Tibial artery (tissue), 4 donors: ENCODE measurements at regions not wholly inside any gene's neighbourhood (a gene's known extent, or its start where the extent isn't known, plus 50 kb on each side); places are given as distances from the start of the nearest gene placed in this dataset.

Experiments
- DNase-seq, 2 donors: peaks; one replicate each; pipeline ENCODE4 v3.0.0-alpha.2; 2019
- H3K27ac ChIP-seq, 2 donors: fragments of 200-600 bp; sonication (generic) in 1 of 2; 1 replicate in 1 of 2; 2 replicates in 1 of 2; pipeline ENCODE4 v1.5.1; 2018 to 2019; ENCODE audit warnings: mild to moderate bottlenecking in 1 of 2
- H3K27me3 ChIP-seq, 2 donors: fragments of 200-600 bp; sonication (generic) in 1 of 2; one replicate each; pipeline versions ENCODE4 v1.5.1 to v1.6.0; 2016 to 2019
- H3K36me3 ChIP-seq, 3 donors: fragments of 200-600 bp; sonication (generic) in 2 of 3; one replicate each; pipeline ENCODE4 v1.5.1; 2016 to 2019; ENCODE audit warnings: mild to moderate bottlenecking in 2 of 3
- H3K4me1 ChIP-seq, 4 donors: fragments of 200-600 bp; sonication (generic) in 2 of 4; 1 replicate in 3 of 4; 2 replicates in 1 of 4; pipeline ENCODE4 v1.5.1; 2016 to 2019
- H3K4me3 ChIP-seq, 2 donors: fragments of 200-600 bp; sonication (generic) in 1 of 2; 1 replicate in 1 of 2; 2 replicates in 1 of 2; pipeline ENCODE4 v1.5.1; 2018 to 2019; ENCODE audit warnings: mild to moderate bottlenecking in 2 of 2
- H3K9me3 ChIP-seq, 3 donors: fragments of 200-600 bp; sonication (generic) in 1 of 3; one replicate each; pipeline ENCODE4 v1.5.1; 2016 to 2019
- intact Hi-C: fragments of 100-400 bp; cut with DNase I; formaldehyde crosslinking; loops from one replicate; pipeline ENCODE4 v1.15.0; 2023; ENCODE audit warnings: low total_unique reads
- TF ChIP-seq, protein P1 (sequence below), 2 experiments: fragments of 200-600 bp in 1 of 2; fragments of 450-650 bp in 1 of 2; IDR thresholded peaks; one replicate each; pipeline ENCODE4 v1.5.1; 2017 to 2019; ENCODE audit warnings: antibody characterized with exemption in 2 of 2, mild to moderate bottlenecking in 1 of 2, moderate library complexity in 1 of 2

- intact Hi-C loops: no loop called here
- Histone ChIP-seq H3K4me1 (peaks cover 0 to 10% (median 2%) of the 10 kb centered on the region in 4 donors), H3K9me3 (no peaks in the 10 kb centered on the region), H3K4me3 (no peak overlapping the region), H3K36me3 (no peaks in the 10 kb centered on the region), H3K27ac (no peak overlapping the region), H3K27me3 (no peaks in the 10 kb centered on the region)
- no peak for DNase-seq
- TF ChIP-seq, protein P1, sequence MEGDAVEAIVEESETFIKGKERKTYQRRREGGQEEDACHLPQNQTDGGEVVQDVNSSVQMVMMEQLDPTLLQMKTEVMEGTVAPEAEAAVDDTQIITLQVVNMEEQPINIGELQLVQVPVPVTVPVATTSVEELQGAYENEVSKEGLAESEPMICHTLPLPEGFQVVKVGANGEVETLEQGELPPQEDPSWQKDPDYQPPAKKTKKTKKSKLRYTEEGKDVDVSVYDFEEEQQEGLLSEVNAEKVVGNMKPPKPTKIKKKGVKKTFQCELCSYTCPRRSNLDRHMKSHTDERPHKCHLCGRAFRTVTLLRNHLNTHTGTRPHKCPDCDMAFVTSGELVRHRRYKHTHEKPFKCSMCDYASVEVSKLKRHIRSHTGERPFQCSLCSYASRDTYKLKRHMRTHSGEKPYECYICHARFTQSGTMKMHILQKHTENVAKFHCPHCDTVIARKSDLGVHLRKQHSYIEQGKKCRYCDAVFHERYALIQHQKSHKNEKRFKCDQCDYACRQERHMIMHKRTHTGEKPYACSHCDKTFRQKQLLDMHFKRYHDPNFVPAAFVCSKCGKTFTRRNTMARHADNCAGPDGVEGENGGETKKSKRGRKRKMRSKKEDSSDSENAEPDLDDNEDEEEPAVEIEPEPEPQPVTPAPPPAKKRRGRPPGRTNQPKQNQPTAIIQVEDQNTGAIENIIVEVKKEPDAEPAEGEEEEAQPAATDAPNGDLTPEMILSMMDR (IDR thresholded peaks at IDR 0.05): no peak
Observed at GRCh38 chr9:107390279-107390678, 99.3 kb downstream of the KLF4 start.

- peaks cover 0 to 10% (median 2%) of the 10 kb centered on the region in 4 donors for H3K4me1 ChIP-seq
- TF ChIP-seq, protein P1 (IDR thresholded peaks at IDR 0.05): no peak
- H3K36me3 ChIP-seq: no peaks in the 10 kb centered on the region
- no peaks in the 10 kb centered on the region for H3K27me3 ChIP-seq
- no peak overlapping the region for H3K4me3 ChIP-seq
- no peaks in the 10 kb centered on the region for H3K9me3 ChIP-seq
- H3K27ac ChIP-seq: no peak overlapping the region
- DNase-seq: peak; percentile 57 to 74
- intact Hi-C loops: no loop called here
Observed at GRCh38 chr9:107389617-107390071, 99.9 kb downstream of the KLF4 start.

DNA sequence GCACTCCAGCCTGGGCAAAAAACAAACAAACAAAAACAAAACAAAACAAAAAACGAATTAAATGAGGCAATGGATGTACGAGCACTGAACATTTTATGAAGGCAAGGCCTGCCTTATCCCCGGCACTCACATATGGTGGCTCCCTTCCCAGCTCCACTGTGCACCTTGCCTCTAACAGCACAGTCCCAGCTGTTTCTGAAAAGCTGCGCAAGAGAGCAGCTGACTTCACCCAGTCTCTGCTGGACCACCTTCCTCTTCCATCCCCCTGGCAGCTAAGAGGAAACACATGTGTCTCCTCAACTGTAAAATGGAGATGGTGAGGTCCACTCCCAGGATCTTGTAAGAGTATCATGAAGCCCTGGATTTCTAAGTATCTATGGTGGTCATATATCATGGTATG, 100.7 kb downstream of the KLF4 start:
- H3K27me3 ChIP-seq: no peaks in the 10 kb centered on the region
- H3K9me3 ChIP-seq: no peaks in the 10 kb centered on the region
- intact Hi-C loops: no loop called here
- H3K4me1 ChIP-seq: peaks cover 0 to 10% (median 2%) of the 10 kb centered on the region in 4 donors
- H3K36me3 ChIP-seq: no peaks in the 10 kb centered on the region
- H3K27ac ChIP-seq: no peak overlapping the region
- no peak overlapping the region for H3K4me3 ChIP-seq
- TF ChIP-seq, protein P1 (IDR thresholded peaks at IDR 0.05): no peak
- DNase-seq: no peak

- H3K27me3 ChIP-seq: peaks cover 0 to 4% of the 10 kb centered on the region in 2 donors
- peaks cover 0 to 10% (median 2%) of the 10 kb centered on the region in 4 donors for H3K4me1 ChIP-seq
- H3K27ac ChIP-seq: no peak overlapping the region
- intact Hi-C loops: no loop called here
- TF ChIP-seq, protein P1 (IDR thresholded peaks at IDR 0.05): no peak
- no peaks in the 10 kb centered on the region for H3K9me3 ChIP-seq
- H3K4me3 ChIP-seq: no peak overlapping the region
- no peaks in the 10 kb centered on the region for H3K36me3 ChIP-seq
- DNase-seq: no peak
Observed at GRCh38 chr9:107387409-107387808, 102.2 kb downstream of the KLF4 start.

- TF ChIP-seq, protein P1 (IDR thresholded peaks at IDR 0.05): no peak
- intact Hi-C loops: no loop called here
- H3K4me1 ChIP-seq: peaks cover 0 to 10% (median 2%) of the 10 kb centered on the region in 4 donors
- no peak overlapping the region for H3K4me3 ChIP-seq
- H3K27ac ChIP-seq: no peak overlapping the region
- H3K36me3 ChIP-seq: no peaks in the 10 kb centered on the region
- peaks cover 0 to 4% of the 10 kb centered on the region in 2 donors for H3K27me3 ChIP-seq
- no peak for DNase-seq
- H3K9me3 ChIP-seq: no peaks in the 10 kb centered on the region
Observed at GRCh38 chr9:107386396-107386795, 103.2 kb downstream of the KLF4 start.
